ENCODE measurements at regions not wholly inside any gene's neighbourhood (a gene's known extent, or its start where the extent isn't known, plus 50 kb on each side); places are given as distances from the start of the nearest gene placed in this dataset.
A peak's percentile ranks its signal among the peaks of the same experiment; 100 is the strongest.

DNA sequence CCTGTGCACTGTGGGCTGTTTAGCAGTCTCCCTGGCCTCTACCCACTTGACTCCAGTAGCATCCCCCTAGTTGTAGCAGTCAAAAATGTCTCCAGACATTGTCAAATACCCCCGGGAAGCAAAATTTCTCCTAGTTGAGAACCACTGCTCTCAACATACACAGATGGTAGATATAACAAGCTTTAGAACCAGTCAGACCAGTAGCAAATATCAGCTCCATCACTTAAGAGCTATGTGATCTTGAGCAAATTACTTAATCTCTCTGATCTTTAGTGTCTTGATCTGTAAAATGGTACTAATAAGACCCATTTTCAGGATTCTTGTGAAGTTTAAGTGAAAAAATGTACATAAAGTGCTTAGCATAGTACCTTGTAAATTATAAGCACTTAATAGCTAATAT, 96.2 kb downstream of the DUSP6 start:
- no peak for DNase-seq (ENCODE audit: low spot score)

DNA sequence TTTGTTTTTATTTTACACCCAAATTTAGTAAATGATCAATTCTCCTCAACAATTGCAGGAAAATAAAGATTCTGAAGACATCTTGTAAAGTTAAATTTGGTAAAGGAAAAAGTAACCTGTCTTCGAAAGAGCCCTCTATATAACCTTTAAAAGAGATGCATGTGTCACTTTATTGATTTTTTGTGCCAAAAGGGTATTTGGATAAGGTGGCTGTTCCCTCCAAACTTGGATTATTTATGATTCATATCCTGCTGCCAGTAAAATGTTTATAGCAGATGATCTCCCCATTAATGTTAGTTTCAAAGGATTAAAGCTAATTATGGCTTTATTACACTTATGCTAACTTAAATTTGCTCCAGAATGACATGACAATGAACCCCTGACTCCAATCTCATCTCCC, 98.8 kb downstream of the DUSP6 start:
- DNase-seq (ENCODE audit: low spot score) = no peak

DNA sequence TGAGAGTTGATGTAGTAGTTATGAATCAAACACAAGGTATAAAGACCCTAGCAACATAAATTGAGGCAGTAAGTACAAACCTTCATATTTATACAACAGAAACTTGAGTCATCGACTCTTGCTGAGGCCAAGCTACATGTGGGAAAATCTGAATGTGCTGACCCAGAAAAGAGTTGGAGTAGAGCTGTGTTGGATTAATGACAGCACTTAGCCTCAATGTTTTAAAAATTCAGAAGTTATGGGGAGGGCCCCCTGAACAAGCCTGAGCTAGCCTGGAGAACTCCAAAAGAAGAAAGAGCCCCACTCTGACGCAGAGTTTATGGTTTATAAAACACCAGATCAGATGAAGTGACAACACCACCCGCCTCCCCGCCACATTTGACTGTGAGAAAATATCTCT, 100.0 kb downstream of the DUSP6 start:
- DNase-seq (ENCODE audit: low spot score) = no peak

DNA sequence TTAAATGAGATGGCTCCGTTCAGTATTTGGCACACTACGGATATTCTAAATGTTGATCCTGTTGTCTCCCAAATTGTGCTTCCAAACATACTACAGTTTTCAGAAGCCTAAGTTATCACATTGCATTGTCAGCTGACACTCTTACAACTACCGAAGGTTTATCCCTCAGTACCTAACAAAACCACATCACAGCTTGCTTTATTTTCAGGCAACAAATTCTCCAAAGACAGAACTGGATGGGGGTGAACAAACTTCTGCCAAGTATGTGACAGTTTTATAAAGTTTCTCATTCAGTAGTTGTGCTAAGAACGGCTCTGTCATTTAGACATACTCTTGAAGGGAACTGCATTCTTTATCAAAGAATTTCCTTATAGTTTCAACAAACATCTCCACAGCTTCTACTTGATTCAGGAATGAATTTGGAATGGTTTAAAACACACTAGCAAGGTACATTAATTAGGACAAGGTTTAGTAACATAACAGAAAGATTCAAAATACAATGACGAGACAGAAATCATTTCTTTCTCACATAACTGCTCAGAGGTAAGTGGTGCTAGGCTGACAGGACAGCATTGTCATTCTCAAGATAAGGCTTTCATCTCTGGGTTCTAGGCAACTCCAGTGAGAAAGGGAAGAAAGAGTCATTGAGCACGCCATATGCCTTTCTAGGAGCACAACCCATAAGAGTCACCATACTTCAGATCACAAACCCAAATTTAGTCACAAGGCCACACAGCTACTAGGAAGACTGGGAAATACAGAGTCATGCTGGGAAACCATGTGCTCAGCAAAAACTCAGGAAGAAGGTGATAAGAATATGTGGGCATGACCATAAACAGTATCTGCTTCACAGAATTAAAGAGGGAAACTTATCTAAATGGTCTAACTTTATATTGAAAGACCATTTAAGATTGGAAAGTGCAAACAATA, 100.7 kb downstream of the DUSP6 start:
- DNase-seq (ENCODE audit: low spot score) = no peak

DNA sequence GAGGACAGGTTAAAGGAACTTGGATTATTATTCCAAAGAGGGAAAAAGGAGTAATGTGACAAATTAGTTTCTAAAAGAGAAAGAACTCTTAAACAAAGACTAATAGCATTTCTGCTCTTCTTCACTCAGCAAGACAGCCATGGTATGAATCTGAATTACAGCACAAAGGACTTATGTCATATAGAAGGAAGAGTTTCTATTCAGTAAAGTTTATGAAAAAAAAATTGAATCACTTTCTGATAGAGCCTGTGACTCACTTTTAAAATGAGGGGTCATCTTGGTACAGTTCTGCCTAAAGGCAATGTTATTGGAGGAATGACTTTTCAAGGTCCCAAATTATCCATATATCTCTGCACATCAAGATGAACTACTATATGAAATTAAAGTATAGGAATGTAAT, 101.7 kb downstream of the DUSP6 start:
- DNase-seq (ENCODE audit: low spot score) = no peak

DNA sequence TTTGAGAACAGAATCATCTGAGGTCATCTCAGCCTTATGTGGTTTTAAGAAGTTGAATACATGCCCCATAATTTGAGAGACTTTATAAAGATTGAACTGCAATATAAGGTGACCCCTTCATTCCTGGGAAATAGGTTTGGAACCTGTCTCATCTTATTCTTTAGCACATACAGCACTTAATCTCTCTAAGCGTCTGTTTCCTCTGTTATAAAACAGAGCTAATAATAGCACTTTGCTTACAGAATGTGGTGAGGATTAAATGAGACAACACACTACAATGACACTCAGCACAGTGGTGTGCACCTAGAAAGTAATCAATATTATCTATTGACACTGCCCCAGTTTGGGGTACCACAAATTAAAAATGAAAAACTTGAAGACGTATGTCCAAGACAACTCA, 102.1 kb downstream of the DUSP6 start:
- no peak for DNase-seq (ENCODE audit: low spot score)

DNA sequence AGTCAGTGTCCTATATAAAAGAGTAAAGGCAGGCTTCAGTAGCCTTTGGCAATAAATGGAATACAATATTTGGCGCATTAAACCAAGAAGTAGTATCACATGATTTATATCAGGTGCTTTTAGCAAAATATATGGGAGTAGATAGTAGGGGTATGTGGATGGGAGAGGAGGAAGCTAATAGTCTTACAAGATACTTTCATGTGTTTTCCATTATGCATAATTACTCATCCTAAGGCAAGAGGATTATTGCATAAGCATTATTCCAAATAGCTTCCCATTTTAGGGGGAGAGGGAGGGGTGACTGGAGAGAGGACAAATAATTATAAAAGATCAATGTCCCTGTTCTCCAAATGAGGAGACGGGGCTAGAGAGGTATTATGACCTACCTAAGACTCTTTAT, 104.3 kb downstream of the DUSP6 start:
- no peak for DNase-seq (ENCODE audit: low spot score)

DNA sequence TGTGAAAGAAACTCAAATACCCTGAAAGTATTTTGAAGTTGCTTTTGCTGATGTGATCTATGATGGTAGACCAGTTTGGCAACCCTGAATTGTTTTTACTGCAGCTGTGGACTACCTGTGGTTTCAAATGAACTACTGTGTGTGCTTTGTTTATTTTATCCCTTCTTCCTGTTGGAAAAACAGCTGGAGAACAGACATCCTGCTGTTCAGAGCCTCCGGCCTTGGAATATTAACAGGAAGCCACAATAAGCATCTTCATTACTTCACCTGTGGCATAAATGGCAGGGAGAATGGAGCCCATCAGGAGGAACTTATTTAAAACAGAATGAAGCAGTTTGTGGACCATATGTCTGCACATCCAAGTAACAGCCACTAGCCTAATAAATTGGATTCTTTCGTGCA, 104.8 kb downstream of the DUSP6 start:
- DNase-seq (ENCODE audit: low spot score) = no peak

DNA sequence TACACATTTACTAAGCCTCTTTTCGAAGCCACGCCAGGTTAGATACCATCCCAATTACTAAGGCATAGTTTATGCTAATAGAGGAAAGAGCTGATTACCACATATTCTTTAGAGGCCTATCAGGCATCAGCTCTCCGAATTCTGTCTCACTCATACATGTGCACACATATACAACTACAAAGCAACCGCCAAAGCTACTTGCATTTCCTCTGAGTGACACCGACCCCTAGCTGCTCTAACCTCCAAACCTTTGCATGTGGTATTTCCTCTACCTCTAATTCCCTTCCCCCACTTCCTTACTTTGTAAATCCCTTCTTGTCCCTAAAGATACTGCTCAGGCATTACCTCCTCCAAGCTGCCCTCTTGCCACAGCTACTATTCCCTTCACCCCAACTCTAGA, 107.2 kb downstream of the DUSP6 start:
- DNase-seq (ENCODE audit: low spot score) = no peak

DNA sequence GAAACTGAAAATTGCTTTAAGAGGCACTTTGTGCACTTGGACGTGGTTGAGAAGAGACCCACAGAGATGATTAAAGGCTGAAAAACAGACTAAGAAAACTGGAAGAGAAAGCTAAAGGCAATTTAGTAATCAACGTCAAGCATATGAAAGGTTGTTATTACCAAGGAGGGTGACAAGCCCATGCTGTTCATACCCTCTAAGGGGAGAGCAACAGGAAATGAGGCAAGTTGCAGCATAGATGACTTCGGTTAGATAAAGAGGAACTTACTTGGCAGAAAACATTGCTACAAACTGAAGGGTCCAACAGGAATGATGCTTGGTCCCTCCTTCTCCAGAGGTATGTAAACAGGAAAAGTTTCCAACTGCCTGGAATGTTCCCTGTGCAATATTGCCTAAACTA, 107.8 kb downstream of the DUSP6 start:
- DNase-seq (ENCODE audit: low spot score) = no peak

DNA sequence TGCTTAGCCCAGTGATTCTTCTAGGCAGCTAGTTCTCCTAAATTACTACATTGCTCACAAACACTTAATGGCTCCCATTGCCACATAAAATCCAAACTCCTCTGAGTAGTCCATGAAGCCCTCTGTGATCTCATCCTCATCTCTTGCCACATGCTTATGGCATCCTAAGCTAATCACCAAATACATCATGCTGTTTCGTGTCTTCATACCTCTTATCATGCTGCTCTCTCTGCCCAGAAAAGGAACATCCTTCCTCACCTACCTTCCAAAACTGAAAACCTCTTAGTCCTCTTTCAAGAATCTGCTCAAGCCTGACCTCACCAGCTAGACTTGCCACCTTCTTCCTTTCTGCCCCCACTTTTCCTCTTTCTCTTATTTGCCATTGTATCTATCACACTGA, 108.5 kb downstream of the DUSP6 start:
- DNase-seq (ENCODE audit: low spot score) = no peak

DNA sequence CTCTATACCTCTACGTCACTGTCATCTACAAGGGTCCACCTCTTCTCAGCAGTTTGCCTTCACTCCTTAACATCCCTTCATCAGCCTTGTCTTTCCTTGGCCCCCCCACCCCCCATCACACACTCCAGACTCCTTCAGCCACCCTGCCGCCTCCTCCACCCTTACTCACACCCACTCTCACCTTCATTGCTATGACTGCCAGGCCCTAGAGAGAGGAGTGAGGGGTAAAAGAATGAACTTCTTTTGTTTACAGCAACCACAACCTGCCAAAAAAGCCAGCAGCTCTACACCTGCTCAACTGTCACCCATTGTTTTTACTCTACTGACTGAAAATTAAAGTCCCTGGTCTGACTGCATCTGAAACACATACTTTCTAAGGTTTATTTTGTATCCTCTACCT, 112.8 kb downstream of the DUSP6 start:
- DNase-seq (ENCODE audit: low spot score) = no peak

DNA sequence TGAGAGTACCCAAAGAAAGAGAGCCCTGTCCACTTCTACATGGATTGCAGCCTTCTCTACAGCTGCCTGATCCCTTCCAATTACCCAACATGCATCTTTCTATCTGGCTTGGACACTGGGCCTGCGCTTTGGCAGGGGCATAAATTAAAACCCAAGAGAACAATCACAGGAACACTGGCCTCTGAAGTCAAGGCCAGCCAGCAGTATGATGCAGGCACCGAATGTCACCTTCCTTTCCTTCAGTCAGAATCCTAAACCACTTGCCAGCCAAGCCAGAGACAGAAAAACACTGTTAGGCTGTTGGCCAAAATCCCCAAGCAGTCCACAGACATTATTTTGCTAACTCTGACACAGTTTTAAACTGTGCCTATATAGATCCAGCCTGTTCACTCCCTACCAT, 113.7 kb downstream of the DUSP6 start:
- DNase-seq (ENCODE audit: low spot score) = no peak

DNA sequence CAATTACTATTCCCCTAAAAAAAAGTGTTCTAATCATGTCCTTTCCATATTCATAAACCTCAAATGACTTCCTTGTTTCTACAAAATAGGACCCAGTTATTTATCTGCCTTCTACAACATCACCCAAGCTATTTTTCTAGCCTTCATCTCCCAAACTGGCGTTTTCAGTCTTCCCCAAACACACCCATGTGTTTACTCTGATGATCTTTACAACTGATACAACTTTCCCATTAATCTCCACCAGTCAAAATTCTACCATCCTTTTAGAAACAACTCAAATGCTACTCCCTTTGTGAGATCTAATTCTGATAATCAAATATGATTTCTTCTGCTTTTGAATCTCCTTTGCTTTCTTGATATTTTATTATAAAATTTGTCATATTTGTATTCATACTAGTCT, 114.5 kb downstream of the DUSP6 start:
- no peak for DNase-seq (ENCODE audit: low spot score)

DNA sequence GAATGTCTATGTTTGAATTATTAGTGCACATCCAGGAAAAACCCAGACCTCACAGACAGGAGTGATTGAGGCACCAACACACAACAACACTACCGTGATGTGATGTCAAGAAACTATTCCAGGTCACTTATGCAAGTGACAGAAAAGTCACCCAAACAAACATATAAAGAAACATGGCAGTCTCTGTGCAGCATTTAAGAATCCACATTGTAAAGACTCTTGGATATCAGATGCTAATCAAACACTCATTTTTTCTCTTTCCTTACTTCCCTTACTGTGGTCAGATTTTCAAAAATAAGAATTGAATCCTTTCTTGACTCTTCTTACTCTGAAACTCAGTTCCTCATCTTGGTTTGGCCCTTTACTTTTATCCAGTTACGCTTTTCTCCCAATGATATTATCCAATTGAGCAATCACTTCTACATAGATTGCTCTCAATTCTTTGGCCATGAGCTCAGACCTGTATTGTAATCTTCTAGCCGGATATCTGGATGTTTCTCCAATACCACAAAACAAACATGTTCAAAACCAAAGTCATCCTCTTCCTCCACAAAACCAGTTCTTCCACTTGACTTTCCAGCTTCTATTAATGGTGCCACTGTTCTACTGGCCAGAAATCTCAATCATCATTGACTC, 115.4 kb downstream of the DUSP6 start:
- DNase-seq (ENCODE audit: low spot score) = no peak

DNA sequence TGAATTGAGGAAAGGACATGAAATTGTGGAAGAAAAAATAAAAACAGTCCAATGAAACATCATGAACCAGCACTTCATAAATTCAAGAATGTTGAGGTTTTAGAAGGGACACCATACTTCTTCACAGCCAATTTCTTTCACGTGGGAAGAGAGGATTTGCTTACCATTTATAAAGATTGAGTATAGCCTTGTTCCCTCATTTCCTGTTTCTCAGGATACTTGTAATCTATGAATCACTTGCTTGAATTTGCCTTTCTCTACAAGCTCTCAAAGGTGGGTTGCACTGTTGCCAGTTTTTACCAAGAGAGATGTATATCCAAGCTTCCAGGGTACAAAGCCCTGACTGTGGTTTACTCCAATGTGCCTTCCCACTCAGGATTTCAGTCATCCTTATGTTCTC, 116.1 kb downstream of the DUSP6 start:
- DNase-seq (ENCODE audit: low spot score) = peak; percentile 20

DNA sequence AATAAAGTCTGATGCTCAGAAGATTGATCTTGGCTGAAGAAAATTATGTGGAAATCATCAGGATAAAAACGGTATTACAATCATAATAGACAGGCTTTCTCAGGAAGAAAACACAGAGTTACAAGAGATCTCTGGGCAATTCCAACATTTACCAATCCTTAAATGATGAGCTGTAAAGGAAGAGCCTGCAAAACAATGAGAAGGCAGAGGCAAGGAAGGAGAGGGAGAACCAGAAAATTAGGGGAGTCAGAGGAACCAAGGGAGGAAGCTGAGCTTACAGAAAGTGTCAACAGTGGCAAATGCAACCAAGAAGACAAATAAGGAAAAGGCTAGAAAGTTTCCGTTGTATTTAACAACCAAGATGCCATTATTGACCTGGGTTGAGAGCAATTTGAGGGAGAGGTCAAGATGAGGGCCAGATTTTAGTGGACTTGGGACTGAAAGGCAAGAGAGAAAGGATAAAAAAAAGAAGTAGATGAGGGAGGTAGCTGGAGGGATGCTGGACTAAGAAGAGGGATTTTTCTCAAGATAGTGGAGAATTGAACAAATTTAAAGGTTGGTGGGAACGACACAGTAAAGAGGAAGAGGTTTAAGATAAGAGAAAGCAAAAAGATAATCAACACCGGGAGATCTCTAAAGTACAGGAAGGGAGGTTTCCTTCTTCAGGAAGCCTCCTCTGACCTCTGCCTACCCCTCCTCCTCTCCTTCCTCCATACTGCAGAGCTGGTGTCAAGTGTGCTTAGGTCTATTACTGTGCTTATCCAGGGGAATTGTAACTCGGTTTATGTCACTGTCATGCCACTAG, 116.9 kb downstream of the DUSP6 start:
- DNase-seq (ENCODE audit: low spot score) = no peak

DNA sequence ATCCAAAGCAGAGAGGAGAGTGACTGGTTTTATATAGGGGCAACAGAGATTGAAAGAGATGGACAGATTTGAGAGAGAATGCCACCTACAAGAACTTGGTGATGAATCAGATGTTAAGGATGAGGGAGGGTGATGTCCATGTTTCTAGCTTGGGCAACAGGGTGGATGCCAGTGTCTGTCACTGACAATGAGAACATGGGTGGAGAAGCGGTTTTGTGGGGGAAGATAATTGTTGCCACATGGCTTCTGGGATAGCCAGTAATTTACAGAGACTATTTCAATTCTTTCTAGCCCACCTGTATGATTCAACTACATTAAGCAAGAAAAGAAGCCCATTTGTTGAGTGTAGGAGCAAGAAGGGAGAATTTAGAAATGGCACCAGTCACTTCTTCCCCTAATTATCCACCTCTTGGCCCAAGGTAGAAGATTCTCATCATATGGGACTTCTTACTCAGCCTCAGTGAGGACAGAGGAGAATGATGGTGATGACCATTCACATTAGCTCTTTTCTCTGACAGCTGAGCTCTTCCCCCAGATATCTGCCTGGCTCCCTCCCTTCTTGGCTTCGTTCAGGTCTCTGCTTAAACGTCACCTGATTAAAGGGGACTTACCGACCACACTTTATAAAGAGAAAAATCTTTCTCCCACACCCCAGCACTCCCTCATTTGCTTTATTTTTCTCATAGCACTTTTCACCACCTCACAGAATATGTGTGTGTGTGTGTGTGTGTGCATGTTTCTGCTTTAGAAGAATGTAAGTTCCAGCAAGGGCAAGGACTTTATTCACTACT, 117.8 kb downstream of the DUSP6 start:
- no peak for DNase-seq (ENCODE audit: low spot score)

DNA sequence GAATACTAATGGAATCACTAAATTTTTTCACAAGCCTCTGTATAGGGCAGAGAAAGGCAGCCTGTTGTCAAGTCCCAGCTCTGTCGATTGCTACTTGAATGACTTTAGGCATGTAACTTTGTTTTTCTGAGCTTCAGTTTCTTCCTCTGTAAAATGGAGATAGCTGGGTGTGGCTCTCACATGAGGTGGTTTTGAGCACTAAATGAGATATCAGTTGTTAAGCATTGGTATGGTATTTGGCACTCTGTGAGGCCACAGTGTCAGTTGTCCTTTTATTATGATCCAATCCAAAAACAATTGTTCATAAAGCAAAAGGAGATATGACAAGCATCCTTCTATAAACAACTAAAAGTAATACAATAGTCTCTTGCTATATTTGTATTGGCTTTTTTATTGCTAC, 120.6 kb downstream of the DUSP6 start:
- DNase-seq (ENCODE audit: low spot score) = no peak

DNA sequence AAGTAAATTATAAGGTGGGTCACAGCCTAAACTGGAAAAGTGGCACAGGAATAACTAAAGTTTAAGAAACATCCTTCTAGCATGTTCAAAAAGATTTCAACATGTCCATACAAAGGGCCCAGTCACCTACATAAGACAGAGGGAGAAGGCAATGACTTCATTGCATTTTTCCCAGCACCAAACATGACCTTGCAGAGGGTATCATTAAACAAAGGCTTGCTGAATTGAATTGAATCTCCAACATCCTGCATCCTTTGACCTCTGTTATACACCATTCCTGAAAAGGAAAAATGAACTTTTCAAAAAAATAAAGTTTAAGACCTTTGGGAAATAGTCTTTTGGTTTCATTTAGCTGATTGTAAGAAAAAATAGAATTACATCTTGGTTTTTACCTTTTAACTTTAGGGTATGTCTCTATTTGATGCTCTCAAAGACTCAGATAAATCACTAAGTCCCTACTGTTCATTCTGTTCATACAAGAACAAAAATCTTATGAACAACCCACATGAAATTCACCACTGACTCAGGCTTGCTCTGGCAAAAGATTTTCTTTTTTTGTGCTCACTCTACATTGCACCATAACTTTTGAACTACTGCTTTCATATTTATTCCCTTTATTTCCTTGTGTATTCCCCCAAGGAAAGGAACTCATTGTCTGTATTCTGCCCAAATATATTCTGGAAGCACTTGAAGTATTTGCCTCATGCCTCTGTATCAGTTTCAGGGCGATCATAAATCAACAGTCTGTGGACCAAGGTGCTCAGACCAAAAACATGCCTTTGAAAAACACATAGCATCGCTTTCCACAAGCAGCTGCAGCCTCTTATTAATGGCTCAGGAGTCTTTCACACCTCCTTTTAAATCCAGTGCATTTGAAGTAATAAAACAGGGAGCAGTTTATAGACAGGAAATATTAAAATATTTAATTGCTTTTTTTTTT, 121.7 kb downstream of the DUSP6 start:
- DNase-seq (ENCODE audit: low spot score) = no peak

DNA sequence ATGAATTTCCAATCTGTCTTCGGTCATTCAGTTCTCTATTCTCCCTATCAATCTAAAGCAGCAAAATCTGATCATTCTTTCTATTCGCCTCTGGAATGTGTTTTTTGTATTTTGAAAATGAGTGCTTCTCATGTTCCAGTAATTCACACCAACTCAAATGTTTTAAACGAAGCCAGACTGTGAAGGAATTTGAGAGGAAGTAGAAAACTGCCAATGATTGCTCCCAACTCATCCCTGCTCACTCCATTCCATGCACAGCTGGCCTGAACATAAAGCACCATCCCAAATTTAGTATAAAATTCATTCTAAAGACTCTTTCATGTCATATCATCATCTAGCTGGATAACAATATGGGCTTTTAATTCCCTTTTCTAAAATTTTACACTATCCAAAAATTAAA, 123.8 kb downstream of the DUSP6 start:
- DNase-seq (ENCODE audit: low spot score) = no peak

Data from A172 (cell line).